Colonic mucosa (tissue), 4 donors: ENCODE measurements at regions not wholly inside any gene's neighbourhood (a gene's known extent, or its start where the extent isn't known, plus 50 kb on each side); places are given as distances from the start of the nearest gene placed in this dataset.
"Not testable (repeated sequence)": the region's sequence is repeated elsewhere in the genome, so short reads cannot be mapped to it uniquely, and the experiment has no call there.

Experiments
- DNase-seq: peaks from one replicate; pipeline ENCODE4 v3.0.0-alpha.2; 2020
- H3K27ac ChIP-seq: fragments of 200-600 bp; one replicate; pipeline ENCODE4 v1.8.0; 2021
- H3K27me3 ChIP-seq: fragments of 200-600 bp; one replicate; pipeline ENCODE4 v1.8.0; 2021
- H3K36me3 ChIP-seq: fragments of 200-600 bp; one replicate; pipeline ENCODE4 v1.8.0; 2021
- H3K4me1 ChIP-seq: fragments of 200-600 bp; one replicate; pipeline ENCODE4 v1.8.0; 2021; ENCODE audit warnings: mild to moderate bottlenecking
- H3K4me3 ChIP-seq: fragments of 200-600 bp; one replicate; pipeline ENCODE4 v1.8.0; 2021
- H3K9ac ChIP-seq, 2 donors: one replicate each; pipeline ENCODE4 v1.7.0; 2013; ENCODE audit warnings: control low read depth in 2 of 2, low read depth in 2 of 2, low read length in 2 of 2
- H3K9me3 ChIP-seq: fragments of 200-600 bp; one replicate; pipeline ENCODE4 v1.8.0; 2021
- CTCF ChIP-seq: fragments of 200-600 bp; IDR thresholded peaks from one replicate; pipeline ENCODE4 v1.8.0; 2022; ENCODE audit warnings: antibody characterized with exemption, mild to moderate bottlenecking
- intact Hi-C: fragments of 100-400 bp; cut with DNase I; formaldehyde crosslinking; loops from one replicate; pipeline ENCODE4 v1.14.1; 2022
- donor health status: healthy.
- donor health status: DM: no; HTN: no; CAD: no.
- donor health status: DM: no; HTN: no; CAD: no.

- Histone ChIP-seq H3K9ac (no peak overlapping the region), H3K36me3 (no peaks in the 10 kb centered on the region), H3K27ac (no peak overlapping the region), H3K27me3 (no peaks in the 10 kb centered on the region), H3K4me1 (no peaks in the 10 kb centered on the region), H3K4me3 (no peak overlapping the region), H3K9me3 (no peaks in the 10 kb centered on the region)
- intact Hi-C loops: no loop called here
- TF ChIP-seq CTCF: no peak
- no peak for DNase-seq
These were observed 88.2 kb upstream of the PTGDR start for GRCh38 chr14:52179141-52179790.

- Histone ChIP-seq H3K4me3 (no peak overlapping the region), H3K27ac (no peak overlapping the region), H3K4me1 (no peaks in the 10 kb centered on the region), H3K9me3 (peaks cover 6% of the 10 kb centered on the region), H3K9ac (no peak overlapping the region), H3K27me3 (no peaks in the 10 kb centered on the region), H3K36me3 (no peaks in the 10 kb centered on the region)
- TF ChIP-seq CTCF: no peak
- DNase-seq: no peak
- intact Hi-C loops: no loop called here
These were observed 91.5 kb upstream of the PTGDR start for GRCh38 chr14:52175982-52176502.

GRCh38 chr14:52171932-52172331 lies 95.6 kb upstream of the PTGDR start:
- DNase-seq, H3K36me3 ChIP-seq, H3K9me3 ChIP-seq, H3K9ac ChIP-seq, H3K4me3 ChIP-seq, H3K27me3 ChIP-seq, H3K27ac ChIP-seq, intact Hi-C loops, H3K4me1 ChIP-seq: not testable (repeated sequence)

GRCh38 chr14:52166822-52167221 lies 98.0 kb upstream of the NID2 start:
- intact Hi-C loops: no loop called here
- TF ChIP-seq CTCF: no peak
- Histone ChIP-seq H3K27ac (no peak overlapping the region), H3K4me1 (no peaks in the 10 kb centered on the region), H3K27me3 (no peaks in the 10 kb centered on the region), H3K9me3 (no peaks in the 10 kb centered on the region), H3K9ac (no peak overlapping the region), H3K36me3 (no peaks in the 10 kb centered on the region), H3K4me3 (no peak overlapping the region)
- DNase-seq: no peak

- Histone ChIP-seq H3K9me3 (no peaks in the 10 kb centered on the region), H3K27me3 (no peaks in the 10 kb centered on the region), H3K4me1 (no peaks in the 10 kb centered on the region), H3K36me3 (no peaks in the 10 kb centered on the region), H3K27ac (no peak overlapping the region), H3K9ac (no peak overlapping the region), H3K4me3 (no peak overlapping the region)
- intact Hi-C loops: no loop called here
- no peak for TF ChIP-seq CTCF
- no peak for DNase-seq
These were observed 86.9 kb upstream of the NID2 start for GRCh38 chr14:52155651-52156213.

GRCh38 chr14:52154992-52155650 lies 86.3 kb upstream of the NID2 start:
- intact Hi-C loops: no loop called here
- no peak for TF ChIP-seq CTCF
- Histone ChIP-seq H3K36me3 (no peaks in the 10 kb centered on the region), H3K4me3 (no peak overlapping the region), H3K9ac (no peak overlapping the region), H3K27me3 (no peaks in the 10 kb centered on the region), H3K27ac (no peak overlapping the region), H3K4me1 (no peaks in the 10 kb centered on the region), H3K9me3 (no peaks in the 10 kb centered on the region)
- DNase-seq: no peak
